ENCODE measurements at regions not wholly inside any gene's neighbourhood (a gene's known extent, or its start where the extent isn't known, plus 50 kb on each side); places are given as distances from the start of the nearest gene placed in this dataset.
"Not testable (repeated sequence)": the region's sequence is repeated elsewhere in the genome, so short reads cannot be mapped to it uniquely, and the experiment has no call there.

DNA sequence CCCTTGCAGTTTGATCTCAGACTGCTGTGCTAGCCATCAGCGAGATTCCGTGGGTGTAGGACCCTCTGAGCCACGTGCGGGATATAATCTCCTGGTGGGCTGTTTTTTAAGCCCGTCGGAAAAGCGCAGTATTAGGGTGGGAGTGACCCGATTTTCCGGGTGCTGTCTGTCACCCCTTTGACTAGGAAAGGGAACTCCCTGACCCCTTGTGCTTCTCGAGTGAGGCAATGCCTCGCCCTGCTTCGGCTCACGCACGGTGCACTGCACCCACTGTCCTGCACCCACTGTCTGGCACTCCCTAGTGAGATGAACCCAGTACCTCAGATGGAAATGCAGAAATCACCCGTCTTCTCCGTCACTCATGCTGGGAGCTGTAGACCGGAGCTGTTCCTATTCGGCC lies 728.9 kb upstream of the SPRY2 start:
- DNase-seq: not testable (repeated sequence)

DNA sequence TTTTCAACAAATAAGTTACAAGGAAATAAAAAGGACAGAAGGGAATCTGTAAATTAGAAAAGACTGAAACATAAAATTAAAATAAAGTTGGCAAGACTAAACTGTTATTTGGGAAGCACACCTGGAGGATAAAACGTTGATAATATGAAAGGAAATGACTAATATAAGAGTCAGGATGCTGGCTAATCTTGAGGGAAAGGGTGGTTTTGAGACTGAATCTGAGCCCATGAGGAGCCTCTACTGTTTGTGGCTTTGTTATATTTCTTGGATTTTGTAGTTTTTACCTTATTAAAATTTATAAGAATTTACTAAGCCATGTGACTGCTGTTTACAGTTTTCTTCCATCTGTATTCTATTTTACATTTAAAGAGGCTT lies 718.0 kb upstream of the SPRY2 start:
- DNase-seq: no peak

DNA sequence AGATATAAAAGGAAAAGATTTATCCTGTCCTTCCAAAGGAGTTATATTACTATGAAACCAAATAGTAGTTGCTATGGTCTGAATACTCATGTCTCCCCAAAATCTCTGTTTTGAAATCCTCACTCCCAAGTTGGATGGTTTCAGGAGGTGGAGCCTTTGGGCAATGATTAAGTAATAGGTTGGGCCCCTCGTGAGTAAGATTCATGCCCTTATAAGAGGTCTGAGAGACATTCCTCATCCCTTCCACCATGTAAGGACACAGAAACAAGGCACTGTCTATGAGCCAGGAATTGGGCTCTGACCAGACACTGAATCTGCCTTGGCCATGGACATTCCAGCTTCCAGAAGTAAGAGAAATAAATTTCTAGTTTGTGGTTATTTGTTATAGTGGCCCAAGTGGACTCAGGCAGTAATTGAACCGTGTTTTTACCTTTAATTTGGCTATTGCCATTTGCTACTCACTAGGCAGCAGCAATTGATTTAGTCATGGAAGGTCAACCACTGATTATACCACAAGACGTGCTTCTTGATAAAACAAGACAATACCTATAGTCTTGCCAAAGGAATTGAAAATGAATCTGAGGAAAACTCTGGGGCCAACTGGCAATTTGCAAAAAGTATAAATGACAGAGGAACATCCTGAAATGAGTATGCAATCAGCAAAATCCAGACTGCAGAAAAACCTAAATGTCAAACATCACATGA lies 717.4 kb upstream of the SPRY2 start:
- DNase-seq: no peak

DNA sequence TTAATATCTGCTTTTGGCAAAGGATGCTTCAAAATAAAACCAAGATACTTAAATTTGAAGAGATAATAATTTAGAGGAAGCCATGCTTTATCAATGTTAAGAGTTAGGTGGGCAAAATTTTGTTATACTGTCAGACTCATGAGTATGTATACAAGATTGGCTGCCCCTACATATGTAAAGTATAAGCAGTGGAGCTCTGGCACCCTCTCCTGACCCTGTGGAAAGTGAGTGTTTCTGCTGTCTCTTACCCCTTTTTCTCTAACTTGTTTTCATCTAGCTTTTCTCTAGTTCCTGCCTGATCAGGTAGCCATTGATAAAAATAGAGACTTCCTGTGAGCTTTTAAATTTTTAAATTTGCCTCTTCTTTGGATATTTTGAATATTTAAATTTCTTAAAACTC lies 710.9 kb upstream of the SPRY2 start:
- DNase-seq: no peak

DNA sequence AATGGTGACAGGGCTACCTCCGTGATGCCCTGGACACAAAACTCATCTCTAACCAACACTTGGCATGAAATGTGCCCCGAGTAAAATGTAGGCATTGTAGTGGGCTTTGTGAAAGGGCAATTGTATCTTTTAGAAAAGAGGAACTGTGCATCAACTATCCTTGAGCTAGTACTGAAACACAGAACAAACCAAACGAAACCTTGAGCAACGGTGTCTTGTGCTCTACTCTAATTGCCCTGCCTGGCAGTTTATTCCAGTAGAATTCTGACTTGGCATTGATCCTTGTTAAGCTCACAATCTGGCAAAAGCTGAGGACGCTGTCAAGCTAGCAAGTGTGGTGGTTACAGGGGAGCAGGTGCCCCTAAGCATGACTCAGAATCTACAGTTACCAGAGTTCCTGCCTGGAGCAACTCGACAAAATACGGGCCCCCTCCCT lies 707.1 kb upstream of the SPRY2 start:
- no peak for DNase-seq

DNA sequence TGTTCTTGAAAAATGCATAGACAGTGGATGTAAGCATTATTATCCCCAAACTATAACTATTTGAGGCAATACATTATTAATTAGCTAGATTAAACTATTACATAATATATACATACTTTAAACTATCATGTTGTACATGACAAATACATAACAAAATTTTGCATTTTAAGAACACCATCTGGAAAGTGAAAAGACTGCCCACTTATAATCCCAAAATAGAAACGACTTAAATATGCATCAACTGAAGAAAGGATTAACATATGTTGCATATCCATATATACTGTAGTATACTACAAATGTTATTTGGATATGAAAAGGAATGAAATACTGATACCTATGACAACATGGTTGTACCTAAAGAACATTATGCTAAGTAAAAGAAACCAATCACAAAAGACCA lies 700.8 kb upstream of the SPRY2 start:
- DNase-seq: no peak

DNA sequence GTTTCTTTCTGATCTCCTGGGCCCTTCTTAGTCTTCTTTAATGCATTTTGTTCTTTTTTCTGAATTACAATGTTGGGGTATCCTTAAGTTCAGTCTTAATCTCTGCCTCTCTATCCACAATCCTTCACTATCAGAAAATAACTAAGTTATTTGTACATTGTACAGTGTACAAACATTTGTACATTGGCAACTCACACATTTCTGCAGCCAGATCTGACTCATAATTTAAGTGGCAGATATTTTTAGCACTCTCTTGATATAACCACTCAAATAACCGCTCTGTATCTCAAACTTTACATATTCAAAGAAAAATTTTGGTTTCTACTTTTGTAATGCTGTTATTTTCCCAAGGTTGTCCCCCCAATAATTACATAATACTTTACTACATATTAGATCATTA lies 691.1 kb upstream of the SPRY2 start:
- DNase-seq: no peak

DNA sequence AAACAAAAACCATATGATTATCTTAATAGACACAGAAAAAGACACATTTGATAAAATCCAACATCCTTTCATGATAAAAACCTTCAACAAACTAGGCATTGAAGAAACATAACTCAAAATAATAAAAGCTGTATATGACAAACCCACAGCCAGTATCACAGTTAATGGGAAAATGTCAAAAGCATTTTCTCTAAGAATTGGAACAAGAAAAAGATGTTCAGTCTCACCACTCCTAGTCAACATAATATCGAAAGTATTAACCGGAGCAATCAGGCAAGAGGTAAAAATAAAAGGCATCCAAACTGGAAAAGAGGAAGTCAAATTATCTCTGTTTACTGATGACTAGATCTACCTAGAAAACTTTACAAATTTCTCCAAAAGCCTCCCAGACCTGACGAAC lies 684.2 kb upstream of the SPRY2 start:
- no peak for DNase-seq

DNA sequence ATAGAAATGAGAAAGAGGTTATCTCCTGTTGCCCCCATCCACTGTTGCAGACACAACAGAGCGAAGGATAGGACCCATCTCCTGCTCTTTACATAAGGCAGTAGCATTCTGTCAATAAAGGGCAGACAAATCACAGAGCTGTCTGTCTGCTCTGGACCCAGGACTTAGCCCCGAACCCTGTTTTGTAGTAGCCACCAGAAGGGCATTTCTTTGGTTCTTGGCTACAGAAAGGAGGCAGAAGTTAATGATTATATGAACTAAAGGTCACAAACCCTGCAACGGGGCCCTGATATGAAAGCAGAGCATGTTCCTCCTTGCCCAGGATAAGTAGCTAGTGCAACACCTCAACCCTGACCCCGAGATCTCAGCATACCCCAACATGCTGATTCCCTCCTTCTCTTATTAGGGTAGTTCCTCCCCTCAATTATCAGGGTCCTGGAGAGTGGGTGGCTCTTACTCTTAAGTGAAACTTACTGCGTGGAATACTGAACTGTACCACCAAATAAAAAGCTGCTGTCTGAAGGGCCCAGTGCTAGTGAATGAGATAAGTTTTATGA lies 680.4 kb upstream of the SPRY2 start:
- DNase-seq: no peak

DNA sequence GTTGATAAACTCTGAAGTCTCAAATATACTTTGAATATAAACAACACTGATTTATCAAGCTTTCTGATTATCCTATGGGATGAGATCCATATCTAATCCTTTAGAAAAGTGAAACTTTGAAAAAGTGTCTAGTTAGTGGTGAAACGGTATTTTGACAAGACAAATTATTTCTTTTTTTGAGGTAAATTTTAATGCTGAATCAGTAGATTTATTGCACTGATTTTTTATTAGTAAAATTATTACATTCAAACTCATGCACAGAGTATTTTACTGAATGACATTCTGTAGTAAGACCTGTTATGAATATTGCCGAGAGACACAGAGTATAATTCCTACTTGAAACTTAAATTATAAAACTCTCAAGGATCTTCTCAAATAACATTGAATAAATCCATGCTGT lies 679.1 kb upstream of the SPRY2 start:
- DNase-seq: no peak

DNA sequence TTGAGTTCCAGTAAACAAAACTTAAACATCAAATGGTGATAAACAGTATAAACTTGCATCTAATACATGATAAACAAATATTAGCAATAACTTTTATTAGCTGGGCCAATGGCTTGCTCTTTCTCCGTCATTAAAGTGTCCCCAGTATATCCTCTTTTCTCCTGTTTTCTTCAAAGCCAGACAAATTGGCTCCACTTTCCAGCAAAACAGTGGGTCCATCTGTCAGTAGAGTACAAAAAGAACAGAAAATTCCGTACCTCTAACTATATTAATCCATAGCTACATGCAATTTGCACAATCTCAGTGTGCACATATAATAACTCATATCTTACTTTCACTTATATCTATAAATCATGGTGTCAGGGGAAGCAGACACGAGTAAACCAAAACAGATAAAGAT lies 678.0 kb upstream of the SPRY2 start:
- no peak for DNase-seq

DNA sequence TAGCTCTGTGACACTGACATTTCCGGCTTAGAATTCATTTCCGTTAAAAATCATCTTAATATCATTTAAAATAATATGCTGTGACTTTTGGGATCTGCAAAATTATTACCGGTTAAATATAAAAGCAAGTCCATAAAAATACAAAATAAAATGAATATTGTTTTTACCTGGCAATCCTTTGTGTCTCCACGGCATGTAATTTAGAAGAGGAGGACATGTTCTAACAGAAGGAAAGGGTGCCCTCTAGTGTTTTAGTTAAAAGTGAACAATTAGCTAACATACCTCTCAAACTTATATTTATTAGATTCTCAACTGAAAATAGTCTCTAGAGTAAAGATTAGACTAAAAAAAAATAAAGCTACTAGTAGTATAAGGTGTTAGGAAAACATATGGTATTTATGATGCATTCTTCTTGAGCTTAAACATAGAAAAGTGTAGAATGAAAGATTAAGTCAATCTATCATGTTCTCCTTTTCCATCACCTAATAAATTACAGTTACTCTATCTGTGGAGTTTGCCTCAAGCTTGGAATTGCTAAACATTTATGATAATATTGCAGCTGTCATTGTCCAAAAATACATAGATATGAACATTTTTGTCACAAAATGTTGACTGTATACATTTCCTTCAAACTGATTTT lies 676.7 kb upstream of the SPRY2 start:
- DNase-seq: peak; percentile 51

DNA sequence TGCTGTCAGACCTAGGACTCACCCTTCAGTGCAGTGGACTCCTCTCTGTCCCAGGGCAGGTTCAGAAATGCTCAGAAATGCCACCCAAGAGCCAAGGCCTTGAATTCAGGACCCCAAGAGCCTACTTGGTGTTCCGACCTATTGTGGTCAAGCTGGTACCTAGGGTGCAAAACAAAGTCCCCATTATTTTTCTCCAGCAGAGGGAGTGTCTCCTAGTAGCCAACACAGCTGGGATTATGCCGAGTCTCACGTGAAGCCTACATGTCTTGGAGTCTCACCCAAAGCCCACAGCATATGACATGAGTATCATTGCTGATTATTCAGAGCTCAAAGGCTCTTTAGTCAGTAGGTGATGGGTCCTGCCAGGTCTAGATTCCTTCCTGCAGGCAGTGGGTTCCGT lies 671.1 kb upstream of the SPRY2 start:
- DNase-seq: no peak

DNA sequence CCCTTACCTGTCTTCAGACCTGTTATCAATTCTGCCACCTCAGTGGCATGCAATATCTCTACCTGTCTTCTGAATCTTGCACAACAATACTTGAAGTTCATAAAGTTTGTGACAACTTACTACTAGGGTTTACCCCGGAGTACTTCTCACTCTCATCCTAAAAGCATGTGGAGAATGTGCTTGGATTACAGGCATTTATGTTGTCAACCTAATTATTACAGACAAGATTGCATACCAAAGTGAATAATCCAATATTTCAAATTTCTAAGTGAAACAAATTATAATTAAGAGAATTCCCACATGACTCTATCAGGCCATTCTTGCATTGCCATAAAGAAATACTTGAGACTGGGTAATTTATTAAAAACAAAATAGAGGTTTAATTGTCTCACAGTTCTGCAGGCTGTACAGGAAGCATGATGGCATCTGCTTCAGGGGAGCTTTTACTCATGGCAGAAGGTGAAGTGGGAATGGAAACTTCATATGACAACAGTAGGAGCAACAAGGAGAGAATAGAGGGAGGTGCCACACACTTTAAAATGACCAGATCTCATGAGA lies 661.0 kb upstream of the SPRY2 start:
- no peak for DNase-seq

DNA sequence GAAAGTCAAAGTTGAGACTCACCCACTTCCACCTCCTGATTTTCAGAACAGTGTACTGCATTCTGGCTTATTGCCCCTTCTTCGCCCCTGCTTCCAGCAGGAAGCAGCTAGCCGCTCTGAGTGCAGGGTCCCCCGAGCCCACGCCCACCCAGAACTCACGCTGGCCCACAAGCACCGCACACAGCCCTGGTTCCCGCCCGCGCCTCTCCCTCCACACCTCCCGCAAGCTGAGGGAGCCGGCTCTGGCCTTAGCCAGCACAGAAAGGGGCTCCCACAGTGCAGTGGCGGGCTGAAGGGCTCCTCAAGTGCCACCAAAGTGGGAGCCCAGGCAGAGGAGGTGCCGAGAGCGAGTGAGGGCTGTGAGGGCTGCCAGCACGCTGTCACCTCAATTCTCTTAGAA lies 657.7 kb upstream of the SPRY2 start:
- not testable (repeated sequence) for DNase-seq

DNA sequence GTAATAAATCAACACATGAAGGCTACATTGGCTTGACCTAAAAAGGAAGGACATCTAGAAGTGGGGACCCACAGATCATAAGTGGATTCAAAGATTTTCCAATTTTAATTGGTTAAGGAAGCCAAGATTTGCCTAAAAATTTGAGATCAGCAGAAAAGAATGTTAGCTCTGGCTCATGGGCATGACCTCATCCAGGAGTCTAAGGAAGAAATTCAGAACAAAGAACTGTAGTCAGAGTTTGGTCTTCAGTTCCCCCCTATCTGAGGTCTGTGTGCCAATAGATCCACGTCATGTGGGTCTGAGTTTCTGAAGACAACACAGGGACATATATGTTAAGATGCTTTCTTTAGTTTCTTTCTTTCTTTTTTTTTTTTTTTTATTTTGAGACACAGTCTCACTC lies 648.8 kb upstream of the SPRY2 start:
- DNase-seq: no peak

DNA sequence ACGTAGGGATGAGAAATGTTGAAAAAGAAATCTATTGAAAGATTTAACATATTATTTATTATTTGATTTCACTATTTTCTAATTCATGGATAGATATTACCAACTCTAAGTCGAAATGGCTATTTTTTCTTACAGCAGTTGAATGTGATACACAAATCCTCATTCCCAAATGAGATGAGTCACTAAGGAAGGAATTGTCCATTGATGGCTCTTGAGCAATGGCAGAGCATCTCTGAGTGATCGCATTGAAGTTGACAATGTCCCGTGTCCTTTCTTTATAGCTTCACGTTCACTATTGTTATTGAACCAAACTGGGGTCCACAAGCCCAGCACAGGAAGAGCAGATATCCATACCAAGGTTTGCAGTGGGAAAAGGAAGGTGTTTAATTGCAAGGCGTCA lies 648.3 kb upstream of the SPRY2 start:
- DNase-seq: no peak

DNA sequence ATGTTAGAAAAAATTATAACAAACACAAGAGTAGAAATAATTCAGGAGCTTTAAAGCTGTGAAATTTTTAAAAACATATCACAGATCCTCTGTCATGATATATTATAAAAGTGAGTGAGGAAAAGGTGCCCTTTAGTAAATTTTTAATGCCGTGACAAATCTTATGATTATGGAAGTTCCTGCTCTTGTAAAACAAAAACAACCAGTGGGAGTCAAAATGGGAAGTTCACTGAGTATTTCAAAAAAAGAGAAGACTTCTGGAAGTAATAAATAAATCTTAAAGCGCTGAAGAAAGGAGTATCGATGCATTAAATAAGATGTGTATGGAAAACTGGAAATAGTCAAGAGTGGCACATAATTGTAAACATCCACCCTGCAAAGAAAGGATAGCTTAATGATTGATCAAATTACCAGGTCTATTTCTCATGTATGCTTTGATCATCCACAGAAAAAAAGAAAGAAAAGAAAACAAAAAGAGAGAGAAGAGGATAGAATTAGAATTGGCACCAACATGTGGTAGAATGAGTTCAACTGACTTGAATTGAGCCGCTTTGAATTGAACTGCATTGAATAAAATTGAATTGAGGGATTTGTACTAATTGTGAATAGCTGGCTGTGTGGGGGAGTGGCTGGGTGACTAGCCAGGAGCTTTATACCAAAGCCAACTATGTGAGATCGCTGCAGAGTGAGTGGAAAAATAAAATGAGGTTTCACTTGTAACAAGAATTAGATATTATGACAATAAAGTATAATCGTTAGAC lies 647.6 kb upstream of the SPRY2 start:
- DNase-seq: peak; percentile 34

DNA sequence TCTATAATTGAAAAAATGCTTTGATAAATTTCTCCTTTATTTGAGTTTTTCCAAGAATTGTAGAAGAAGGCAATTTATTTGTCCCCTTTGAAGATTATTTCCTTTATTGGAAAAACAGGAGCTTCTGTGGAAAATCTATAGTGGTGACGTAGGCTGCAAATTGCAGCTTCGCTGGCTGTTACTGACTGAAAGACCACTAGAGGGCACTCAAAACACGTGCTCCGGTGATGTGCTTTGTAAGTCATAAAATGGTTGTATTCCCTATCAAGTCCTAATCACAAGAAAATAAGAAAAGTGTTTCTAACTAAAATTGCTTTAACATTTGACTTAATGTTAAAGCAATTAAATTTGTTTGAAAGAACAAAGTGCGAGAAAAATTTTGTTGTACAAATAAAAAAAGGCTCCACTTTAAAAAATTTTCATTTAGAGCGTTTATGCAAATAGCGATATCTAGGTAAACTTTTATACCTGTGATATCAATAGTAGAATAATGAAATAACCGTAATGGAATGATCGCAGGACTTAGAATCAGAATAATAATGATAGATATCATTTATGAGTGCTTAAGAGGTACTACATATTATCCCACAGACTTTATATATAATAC lies 638.2 kb upstream of the SPRY2 start:
- DNase-seq: peak; percentile 53

DNA sequence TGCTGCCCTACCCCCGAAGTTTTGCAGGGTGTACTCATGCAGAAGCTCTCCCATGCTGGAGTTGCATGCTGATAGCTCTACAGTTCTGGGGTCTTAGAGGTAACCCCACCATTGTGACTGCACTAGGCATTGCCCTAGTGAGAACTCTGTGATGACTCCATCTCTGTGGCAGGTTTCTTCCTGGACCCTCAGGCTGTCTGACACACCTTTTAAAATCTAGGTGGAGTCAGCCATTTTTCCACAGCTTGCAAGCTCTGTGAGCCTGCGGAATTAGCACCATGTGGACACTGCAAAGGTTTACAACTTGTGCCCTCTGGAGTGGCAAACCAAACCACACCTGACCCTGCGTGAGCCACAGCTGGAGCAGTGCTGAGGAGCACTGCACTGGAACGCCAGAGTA lies 636.2 kb upstream of the SPRY2 start:
- DNase-seq: no peak

DNA sequence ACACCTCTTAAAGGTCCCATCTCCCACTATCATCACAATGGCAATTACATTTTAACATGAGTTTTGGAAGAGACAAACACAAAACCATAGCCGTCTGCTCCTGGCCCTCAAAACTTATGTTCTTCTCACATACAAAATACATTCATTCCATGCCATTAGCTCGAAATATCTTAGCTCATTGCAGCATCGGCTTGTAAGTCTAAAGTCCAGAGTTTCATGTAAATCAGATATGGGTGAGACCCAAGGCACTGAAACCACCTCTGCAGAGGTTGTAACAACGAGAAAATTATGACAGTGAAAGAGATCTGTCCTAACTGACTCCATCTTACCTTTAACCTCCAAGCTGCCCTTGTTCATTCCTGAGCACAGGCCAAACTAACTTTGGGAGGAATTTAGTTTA lies 635.0 kb upstream of the SPRY2 start:
- DNase-seq: no peak

DNA sequence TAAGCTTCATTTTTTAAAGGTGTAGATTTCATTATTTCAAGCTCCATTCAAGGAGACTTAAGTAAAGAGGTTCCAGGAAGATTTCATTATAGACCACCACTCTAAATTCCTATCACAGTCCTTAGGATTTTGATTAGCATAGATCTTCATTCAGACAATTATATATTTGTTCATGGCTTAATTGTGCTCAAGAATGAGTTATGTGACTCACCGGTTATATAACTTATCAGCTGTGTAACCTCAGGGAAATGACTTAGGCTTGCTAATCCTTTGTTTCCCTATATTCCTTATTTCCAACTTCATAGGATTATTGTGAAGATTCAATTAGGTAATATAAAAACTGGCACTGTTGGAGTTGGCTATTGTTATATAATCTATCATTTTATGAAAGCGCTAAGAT lies 632.8 kb upstream of the SPRY2 start:
- no peak for DNase-seq

DNA sequence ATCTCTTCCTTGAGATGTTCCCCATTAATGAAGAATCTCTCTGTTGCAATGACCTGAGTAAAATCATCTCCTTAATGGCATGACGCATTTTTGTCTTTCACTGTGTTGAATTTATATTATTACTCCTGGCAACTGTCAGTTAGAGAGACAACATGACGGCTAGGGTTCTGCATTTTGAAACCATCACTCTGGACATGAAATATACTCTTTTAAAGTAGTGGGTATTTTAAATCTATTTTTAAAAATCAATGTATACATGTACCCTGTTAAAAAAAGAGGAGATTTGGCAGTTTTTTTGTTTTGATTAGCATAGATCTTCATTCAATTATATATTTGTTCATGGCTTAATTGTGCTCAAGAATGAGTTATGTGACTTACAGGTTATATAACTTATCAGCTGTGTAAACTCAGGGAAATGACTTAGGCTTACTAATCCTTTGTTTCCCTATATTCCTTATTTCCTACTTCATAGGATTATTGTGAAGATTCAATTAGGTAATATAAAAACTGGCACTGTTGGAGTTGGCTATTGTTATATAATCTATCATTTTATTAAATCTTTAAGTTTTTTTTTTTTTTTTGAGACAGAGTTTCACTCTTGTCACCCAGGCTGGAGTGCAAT lies 632.0 kb upstream of the SPRY2 start:
- DNase-seq: no peak
